BJ (cell line): ENCODE measurements at regions not wholly inside any gene's neighbourhood (a gene's known extent, or its start where the extent isn't known, plus 50 kb on each side); places are given as distances from the start of the nearest gene placed in this dataset.

ENCODE experiments used
- CTCF ChIA-PET: fragments of 350-600 bp; formaldehyde crosslinking; extraction: SDS; loops from one replicate; lab custom pipeline; 2021; ENCODE audit warnings: antibody characterized with exemption, inconsistent platforms; lab: Yijun Ruan, JAX
- POLR2A ChIA-PET: fragments of 300-600 bp; sonication (Branson Sonifier 250); formaldehyde crosslinking; extraction: SDS; loops from one replicate; lab custom pipeline; 2021; ENCODE audit warnings: antibody characterized with exemption; lab: Charles Lee
- DNase-seq: peaks from one replicate; pipeline ENCODE4 v3.0.0-alpha.2; 2011; ENCODE audit warnings: low read depth
- H3K27me3 ChIP-seq: 2 replicates; pipeline ENCODE4 v1.6.0; 2011; ENCODE audit warnings: low read length; ENCODE audit not compliant: control insufficient read depth, insufficient read depth
- H3K36me3 ChIP-seq: 2 replicates; pipeline ENCODE4 v1.5.1; 2011; ENCODE audit warnings: low read length; ENCODE audit not compliant: control insufficient read depth, insufficient read depth
- H3K4me3 ChIP-seq: 2 replicates; pipeline ENCODE4 v1.5.1; 2011; ENCODE audit warnings: low read depth, mild to moderate bottlenecking, control low read depth, low read length
- TF ChIP-seq, protein P1 (sequence below): IDR thresholded peaks from 2 replicates; pipeline ENCODE4 v1.5.1; 2011; ENCODE audit warnings: low read depth, mild to moderate bottlenecking, control low read depth, inconsistent platforms, low read length, moderate library complexity; ENCODE audit not compliant: insufficient read depth

DNA sequence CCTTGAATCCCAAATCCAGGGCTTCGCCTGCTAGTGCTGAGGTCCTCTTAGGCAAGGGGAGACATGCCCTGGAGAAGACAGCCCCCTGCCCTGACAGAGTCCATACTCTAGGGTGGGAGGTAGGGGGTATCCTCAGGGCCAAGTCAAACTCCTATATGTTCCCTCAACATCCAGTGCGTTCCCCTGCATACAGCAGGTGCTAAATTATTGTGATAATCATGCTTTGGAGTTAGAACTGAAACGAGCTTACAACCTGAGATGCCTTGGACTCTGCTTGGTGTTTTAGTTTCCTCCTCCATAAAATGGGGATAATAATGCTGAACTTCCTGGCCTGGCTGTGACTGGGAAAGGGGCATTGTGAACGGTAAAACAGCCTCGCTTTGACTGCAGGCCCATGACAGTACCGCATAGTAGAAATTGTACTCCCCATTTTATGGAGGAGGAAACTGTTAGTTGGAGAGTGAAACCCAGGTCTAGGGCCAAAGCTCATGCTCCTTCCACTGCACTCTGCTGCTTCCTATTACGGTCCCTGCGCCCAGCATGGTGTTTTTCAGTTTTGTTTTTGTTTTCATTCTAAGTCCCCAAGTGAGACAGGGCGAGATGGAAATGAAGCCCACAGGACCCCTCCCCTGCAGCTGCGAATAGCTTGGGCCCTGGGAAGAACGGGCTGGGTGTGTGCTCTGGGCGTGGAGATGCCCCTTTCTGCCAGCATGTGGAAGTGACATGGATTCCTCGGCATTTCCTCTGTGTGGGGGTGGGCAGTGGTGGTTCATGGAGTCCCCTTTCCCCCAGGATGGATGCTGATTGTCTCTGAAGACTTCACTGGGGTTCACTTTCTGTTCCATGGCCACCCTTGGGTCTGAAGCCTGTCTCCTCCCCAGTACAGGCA lies 162.5 kb downstream of the VEGFA start:
- no peak for DNase-seq
- ChIA-PET POLR2A (no interaction called here), CTCF (interaction anchor here (1.0 kb wide), 1 partner anchor 142 kb away, joined by 4 read pairs; no protein-coding TSS in a partner anchor)
- TF ChIP-seq, protein P1, sequence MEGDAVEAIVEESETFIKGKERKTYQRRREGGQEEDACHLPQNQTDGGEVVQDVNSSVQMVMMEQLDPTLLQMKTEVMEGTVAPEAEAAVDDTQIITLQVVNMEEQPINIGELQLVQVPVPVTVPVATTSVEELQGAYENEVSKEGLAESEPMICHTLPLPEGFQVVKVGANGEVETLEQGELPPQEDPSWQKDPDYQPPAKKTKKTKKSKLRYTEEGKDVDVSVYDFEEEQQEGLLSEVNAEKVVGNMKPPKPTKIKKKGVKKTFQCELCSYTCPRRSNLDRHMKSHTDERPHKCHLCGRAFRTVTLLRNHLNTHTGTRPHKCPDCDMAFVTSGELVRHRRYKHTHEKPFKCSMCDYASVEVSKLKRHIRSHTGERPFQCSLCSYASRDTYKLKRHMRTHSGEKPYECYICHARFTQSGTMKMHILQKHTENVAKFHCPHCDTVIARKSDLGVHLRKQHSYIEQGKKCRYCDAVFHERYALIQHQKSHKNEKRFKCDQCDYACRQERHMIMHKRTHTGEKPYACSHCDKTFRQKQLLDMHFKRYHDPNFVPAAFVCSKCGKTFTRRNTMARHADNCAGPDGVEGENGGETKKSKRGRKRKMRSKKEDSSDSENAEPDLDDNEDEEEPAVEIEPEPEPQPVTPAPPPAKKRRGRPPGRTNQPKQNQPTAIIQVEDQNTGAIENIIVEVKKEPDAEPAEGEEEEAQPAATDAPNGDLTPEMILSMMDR, result no peak
- no peaks in the 10 kb centered on the region for H3K27me3 ChIP-seq
- no peak overlapping the region for H3K4me3 ChIP-seq
- no peaks in the 10 kb centered on the region for H3K36me3 ChIP-seq

DNA sequence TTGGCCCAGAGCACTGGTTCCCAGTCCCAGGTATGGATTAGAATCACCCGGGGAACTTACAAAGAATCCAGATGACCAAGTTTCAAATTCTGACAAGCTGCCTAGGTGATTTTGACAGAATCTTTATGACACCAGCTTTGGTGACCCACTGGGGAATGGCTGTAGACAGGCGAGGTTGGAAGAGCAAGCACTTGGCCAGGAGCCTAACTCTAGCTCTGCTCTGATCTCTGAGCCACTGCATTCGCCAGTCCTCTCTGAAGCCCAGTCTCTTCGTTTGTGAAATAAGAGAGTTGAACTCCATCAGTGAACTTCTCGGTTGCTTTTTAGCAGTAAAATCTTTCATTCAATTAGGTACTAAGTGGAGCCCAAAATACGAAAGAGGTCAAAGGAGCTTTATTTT lies 161.2 kb downstream of the VEGFA start:
- H3K4me3 ChIP-seq, result no peak overlapping the region
- TF ChIP-seq, protein P1, result no peak
- ChIA-PET POLR2A (no interaction called here), CTCF (interaction anchor here (0.8 to 2.0 kb wide), 3 partner anchors 11 to 143 kb away, joined by 3 to 6 read pairs (median 4); no protein-coding TSS in a partner anchor)
- no peaks in the 10 kb centered on the region for H3K36me3 ChIP-seq
- no peak for DNase-seq
- H3K27me3 ChIP-seq, result no peaks in the 10 kb centered on the region

DNA sequence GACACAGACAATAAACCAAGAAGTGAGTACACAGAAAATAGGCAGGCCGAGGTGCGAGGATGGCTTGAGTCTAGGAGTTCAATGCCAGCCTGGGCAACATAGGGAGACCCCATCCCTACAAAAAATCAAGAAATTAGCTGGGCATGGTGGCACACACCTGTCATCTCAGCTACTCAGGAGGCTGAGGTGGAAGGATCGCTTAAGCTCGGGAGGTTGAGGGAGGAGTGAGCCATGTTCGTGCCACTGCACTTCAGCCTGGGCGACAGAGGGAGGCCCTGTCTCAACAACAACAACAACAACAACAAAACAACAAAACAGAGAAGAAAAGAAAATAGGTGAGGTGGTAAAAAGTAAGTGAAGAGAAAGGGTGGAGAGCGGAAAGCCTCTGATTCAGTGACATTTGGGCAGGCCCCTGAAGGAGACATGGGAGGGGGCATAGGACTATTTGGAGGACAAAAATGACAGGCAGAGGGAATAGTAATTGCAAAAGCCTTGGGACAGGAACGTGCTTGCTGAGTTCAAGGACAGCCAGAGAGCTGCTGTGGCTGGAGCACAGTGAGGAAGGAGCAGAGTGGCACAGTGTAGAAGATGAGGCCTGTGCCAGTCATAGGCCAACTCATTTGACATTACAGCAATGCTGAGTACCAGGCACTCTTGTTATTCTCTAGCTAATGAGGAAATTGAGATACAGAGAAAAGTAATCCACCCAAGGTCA lies 160.6 kb downstream of the VEGFA start:
- H3K4me3 ChIP-seq, result no peak overlapping the region
- no peaks in the 10 kb centered on the region for H3K36me3 ChIP-seq
- ChIA-PET CTCF (interaction anchor here (0.8 to 3.3 kb wide), 6 partner anchors 9 to 162 kb away, joined by 3 to 12 read pairs (median 4); no protein-coding TSS in a partner anchor), POLR2A (no interaction called here)
- no peak for DNase-seq
- TF ChIP-seq, protein P1, result no peak
- no peaks in the 10 kb centered on the region for H3K27me3 ChIP-seq

DNA sequence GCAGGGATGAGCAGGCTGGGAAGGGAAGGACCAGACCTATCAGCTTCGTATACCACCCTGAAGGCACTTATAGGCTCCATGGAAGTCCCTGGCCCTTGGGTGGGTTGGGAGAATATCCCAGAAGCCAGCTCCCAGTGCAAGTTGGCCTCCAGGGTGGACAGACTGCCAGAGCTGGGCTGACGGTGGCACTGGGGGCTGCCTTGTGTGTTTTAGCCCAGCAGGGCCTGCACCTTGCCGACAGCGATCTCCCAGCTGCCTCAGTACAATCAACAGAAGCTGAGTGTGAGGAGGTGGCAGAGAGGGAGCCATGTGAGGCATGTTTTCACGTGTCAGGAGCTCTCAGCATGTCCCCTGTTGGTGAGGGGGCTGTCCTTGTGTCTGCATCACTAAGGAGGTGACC lies 159.5 kb downstream of the VEGFA start:
- POLR2A ChIA-PET, result no interaction called here
- TF ChIP-seq, protein P1, result no peak
- CTCF ChIA-PET, result interaction anchor here (1.2 to 3.3 kb wide), 3 partner anchors 11 to 161 kb away, joined by 4 to 12 read pairs (median 4); no protein-coding TSS in a partner anchor
- no peak for DNase-seq
- no peaks in the 10 kb centered on the region for H3K27me3 ChIP-seq
- no peaks in the 10 kb centered on the region for H3K36me3 ChIP-seq
- no peak overlapping the region for H3K4me3 ChIP-seq
